GM12801 (cell line): ENCODE measurements at regions not wholly inside any gene's neighbourhood (a gene's known extent, or its start where the extent isn't known, plus 50 kb on each side); places are given as distances from the start of the nearest gene placed in this dataset.

Experiments
- TF ChIP-seq, protein P1 (sequence below): IDR thresholded peaks from one replicate; pipeline ENCODE4 v1.5.1; 2011; ENCODE audit warnings: control low read depth; ENCODE audit not compliant: insufficient read length; ENCODE audit errors: extremely low read depth

DNA sequence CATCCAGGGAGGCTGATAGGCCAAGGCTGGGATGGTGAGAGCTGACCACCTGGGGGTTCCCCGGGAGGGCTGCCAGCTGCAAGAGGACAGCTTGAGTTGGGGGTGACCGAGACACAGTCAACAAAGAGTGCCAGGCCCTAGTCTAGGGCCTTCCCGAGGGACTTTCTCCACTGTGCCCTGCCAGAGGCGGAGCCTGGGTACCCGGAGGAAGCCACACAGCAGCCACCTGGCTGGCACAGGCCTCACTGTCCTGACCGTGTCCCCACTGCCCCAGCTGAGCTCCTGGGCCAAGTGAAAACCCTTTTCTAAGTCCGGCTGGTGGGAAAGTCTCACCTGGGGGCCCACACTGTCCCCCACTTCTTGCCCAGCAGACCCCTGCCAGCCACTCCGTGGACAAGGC, 71.9 kb upstream of the GSE1 start:
- TF ChIP-seq, protein P1, sequence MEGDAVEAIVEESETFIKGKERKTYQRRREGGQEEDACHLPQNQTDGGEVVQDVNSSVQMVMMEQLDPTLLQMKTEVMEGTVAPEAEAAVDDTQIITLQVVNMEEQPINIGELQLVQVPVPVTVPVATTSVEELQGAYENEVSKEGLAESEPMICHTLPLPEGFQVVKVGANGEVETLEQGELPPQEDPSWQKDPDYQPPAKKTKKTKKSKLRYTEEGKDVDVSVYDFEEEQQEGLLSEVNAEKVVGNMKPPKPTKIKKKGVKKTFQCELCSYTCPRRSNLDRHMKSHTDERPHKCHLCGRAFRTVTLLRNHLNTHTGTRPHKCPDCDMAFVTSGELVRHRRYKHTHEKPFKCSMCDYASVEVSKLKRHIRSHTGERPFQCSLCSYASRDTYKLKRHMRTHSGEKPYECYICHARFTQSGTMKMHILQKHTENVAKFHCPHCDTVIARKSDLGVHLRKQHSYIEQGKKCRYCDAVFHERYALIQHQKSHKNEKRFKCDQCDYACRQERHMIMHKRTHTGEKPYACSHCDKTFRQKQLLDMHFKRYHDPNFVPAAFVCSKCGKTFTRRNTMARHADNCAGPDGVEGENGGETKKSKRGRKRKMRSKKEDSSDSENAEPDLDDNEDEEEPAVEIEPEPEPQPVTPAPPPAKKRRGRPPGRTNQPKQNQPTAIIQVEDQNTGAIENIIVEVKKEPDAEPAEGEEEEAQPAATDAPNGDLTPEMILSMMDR, result no peak

DNA sequence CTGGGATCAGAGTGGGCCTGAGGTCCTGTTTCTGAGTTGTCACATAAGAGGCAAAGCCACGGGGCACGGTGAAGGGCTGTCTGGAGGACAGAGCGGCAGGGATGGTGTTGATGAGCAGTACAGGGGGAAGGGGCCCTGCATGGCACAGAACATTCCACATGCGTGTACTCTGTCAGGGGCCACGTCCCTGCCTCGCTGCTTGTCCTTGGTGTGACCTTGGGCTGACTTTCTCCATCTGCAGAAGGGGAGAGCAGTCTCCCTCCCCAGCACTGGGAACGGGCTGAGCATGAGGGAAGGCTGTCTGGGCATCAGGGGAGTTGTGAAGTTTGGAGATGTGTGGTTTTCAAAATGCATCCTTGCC, 71.5 kb upstream of the GSE1 start:
- TF ChIP-seq, protein P1, result no peak

DNA sequence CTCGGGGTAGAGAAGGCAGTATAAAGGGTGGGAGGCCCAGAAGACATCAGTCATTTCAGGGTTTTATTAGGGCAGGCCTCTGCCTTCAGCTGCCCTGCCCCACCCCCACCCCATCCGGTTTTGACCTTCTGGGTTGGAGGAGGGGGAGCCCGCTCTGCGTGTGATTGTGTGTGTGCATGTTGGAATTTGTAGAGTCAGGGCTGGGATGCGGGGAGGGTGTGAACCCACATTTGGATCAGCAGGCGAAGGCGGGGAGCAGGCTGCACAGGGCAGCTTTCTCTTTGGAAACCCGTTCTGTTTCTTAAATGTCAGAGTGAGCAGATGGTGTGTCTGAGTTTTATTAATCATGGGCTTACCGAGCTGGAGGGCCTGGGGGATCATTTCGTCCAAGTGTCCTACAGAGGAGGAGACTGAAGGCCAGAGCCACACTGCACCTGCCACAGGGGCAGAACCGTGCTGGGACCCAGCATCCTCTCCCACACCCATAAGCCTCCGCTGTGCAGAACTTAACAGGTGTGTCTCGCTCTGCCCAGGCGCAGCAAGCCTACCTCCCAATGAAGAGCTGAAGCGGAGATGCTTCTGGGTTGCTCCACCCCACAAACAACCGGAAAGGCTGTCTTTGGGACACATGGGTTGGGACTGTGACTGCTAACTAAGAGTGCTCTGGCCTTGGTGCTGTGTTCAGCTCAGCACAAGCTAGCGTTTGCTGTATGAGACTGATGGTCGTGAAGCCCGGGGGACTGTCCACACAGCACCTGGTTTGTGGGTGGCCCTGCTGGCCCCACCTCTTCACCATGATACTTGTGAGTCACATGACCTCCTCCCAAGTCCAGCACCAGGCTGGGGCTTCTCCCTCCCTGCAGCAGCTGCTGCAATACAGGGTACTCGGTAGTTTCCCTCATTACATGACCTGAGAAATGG, 70.9 kb upstream of the GSE1 start:
- TF ChIP-seq, protein P1, result no peak

DNA sequence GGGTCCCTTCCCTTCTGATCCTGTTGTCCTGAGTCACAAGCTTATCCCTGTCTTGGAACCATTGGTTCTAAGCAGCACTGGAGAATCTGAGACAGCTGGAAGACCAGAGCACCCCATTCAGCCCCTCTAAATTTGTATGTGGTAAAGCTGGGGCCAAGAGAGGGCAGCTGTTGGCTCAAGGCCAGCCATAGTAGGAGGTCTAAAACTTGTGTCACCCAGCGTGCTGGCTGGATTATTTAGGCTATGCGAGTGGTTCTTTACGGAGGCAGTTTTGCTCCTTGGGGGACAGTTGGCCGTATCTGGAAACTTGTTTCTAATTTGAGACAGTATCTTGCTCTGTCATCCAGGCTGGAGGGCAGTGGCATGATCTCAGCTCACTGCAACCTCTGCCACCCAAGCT, 69.6 kb upstream of the GSE1 start:
- TF ChIP-seq, protein P1, result no peak

DNA sequence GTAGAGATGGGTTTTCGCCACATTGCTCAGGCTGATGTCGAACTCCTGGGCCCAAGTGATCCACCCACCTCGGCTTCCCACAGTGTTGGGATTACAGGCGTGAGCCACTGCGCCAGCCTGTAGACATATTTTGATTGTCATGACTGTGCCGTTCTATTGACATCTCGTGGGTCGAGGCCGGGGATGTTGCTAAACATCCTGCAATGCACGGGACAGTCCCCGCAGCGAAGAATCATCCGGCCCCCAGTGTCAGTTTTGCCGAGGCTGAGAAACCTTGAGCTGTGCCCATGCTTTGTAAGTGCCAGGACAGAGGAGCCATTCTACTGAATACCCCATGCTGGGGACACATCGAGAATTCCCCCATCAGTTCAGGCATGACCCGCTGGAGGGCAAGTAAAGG, 69.1 kb upstream of the GSE1 start:
- TF ChIP-seq, protein P1, result no peak

DNA sequence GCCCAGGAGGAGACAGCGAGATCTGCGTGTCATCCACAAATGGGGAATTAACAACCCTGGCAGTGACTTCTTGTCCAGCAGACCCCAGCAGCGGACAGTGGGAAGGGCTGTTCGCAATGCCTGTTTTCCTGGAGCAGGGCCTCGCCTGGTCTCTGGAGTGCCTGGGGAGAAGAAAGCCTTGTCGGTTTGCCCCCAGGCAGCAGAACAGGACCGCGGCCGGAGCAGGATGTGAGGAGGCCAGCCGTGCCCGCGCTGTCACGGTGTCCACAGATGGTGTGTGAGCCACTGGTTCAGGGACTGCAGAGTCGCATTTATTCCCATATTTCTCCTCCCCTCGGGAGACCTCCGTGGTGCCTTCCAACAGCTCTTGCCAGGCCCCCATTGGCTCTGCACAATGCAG, 68.5 kb upstream of the GSE1 start:
- TF ChIP-seq, protein P1, result no peak

DNA sequence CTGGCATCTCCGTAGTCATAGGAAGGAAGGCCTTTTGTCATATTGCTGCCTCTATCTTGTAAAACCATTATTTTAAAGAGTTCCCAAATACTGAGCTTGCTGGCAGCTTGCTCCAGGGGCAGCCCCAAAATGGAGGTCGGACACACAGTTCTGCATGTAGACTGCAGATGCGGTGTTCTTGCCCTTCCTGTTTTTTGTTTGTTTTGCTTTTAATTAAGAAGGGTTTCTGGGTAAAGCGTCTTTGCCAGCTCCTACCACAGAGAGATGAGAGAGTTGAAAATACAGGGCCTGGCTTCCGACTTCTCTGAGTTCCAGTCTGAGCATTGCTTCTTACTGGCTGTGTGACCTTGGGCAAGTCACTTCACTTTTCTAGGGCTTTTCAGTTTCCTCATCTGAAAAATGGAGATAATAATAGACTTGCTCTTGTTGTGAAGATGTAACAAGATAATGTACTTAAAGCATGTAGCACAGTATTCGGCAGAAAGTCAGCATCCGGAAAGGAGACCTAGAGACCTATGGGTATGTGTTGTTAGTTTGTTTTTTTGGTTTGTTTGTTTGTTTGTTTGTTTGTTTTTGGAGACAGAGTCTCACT, 67.8 kb upstream of the GSE1 start:
- TF ChIP-seq, protein P1, result no peak
